ENCODE measurements at regions not wholly inside any gene's neighbourhood (a gene's known extent, or its start where the extent isn't known, plus 50 kb on each side); places are given as distances from the start of the nearest gene placed in this dataset.

GRCh38 chr9:91500509-91501014 lies 76.9 kb upstream of the NFIL3 start:
- Mint-ChIP-seq H3K4me1 (no peaks in the 10 kb centered on the region), H3K27me3 (peaks cover 17% of the 10 kb centered on the region), H3K27ac (no peak overlapping the region), H3K4me3 (no peak overlapping the region), H3K9me3 (ENCODE audit: insufficient read depth) (no peaks in the 10 kb centered on the region)
- H3K36me3 ChIP-seq (replicated peaks in 1 of 2; ENCODE audit: control extremely low read depth in 1 of 2, control insufficient read depth in 1 of 2, extremely low read depth in 1 of 2, insufficient read depth in 2 of 2, low read length in 1 of 2): no peaks in the 10 kb centered on the region
- no peak overlapping the region for H2AFZ ChIP-seq (ENCODE audit: insufficient read depth, low read depth, low read length, poor library complexity, severe bottlenecking)
- 67% methylated on average over 8 of the region's 9 CpGs for WGBS (ENCODE audit: insufficient coverage)
- TF ChIP-seq CTCF (IDR thresholded peaks at IDR 0.05) (no peak), EZH2 (IDR thresholded peaks at IDR 0.05; ENCODE audit: borderline replicate concordance, insufficient read depth, low read depth, low read length, poor library complexity, severe bottlenecking) (no peak)
- no peaks in the 10 kb centered on the region for H3K79me2 ChIP-seq (ENCODE audit: control insufficient read depth, insufficient read depth, low read length)
- H3K9me3 ChIP-seq (ENCODE audit: control extremely low read depth in 1 of 3, control insufficient read depth in 2 of 3, insufficient read depth in 1 of 3, low read length in 2 of 3): peaks cover 0 to 4% (median 0%) of the 10 kb centered on the region in 3 donors
- no peak overlapping the region for H3K27ac ChIP-seq (ENCODE audit: low read length in 2 of 2)
- no peak overlapping the region for H3K4me3 ChIP-seq (ENCODE audit: control extremely low read depth in 1 of 5, extremely low read depth in 1 of 5, insufficient read depth in 1 of 5, low read depth in 2 of 5, low read length in 4 of 5)
- no peak for ATAC-seq (ENCODE audit: low read depth)
- no peak for DNase-seq
- no peaks in the 10 kb centered on the region for H3K4me1 ChIP-seq (ENCODE audit: control insufficient read depth in 2 of 2, insufficient read depth in 2 of 2, low read length in 2 of 2)
- no peaks in the 10 kb centered on the region for H4K20me1 ChIP-seq (ENCODE audit: control insufficient read depth, insufficient read depth, low read length, poor library complexity, severe bottlenecking)
- intact Hi-C loops (cut with micrococcal nuclease): no loop called here
- no peaks in the 10 kb centered on the region for H3K27me3 ChIP-seq (replicated peaks in 1 of 4; ENCODE audit: control extremely low read depth in 1 of 4, control insufficient read depth in 3 of 4, insufficient read depth in 4 of 4, low read length in 3 of 4)
- POLR2A ChIA-PET: no interaction called here
- no peak overlapping the region for H3K9ac ChIP-seq (ENCODE audit: low read length)
- H3K4me2 ChIP-seq (replicated peaks; ENCODE audit: low read depth, low read length, poor library complexity, severe bottlenecking): no peak overlapping the region
- CTCF ChIA-PET: no interaction called here

GRCh38 chr9:91496351-91496750 lies 72.7 kb upstream of the NFIL3 start:
- no peak overlapping the region for H3K27ac Mint-ChIP-seq
- Histone ChIP-seq H3K9me3 (ENCODE audit: control extremely low read depth in 1 of 3, control insufficient read depth in 2 of 3, insufficient read depth in 1 of 3, low read length in 2 of 3) (peaks cover 0 to 4% (median 0%) of the 10 kb centered on the region in 3 donors), H3K27ac (ENCODE audit: low read length in 2 of 2) (no peak overlapping the region), H3K79me2 (ENCODE audit: control insufficient read depth, insufficient read depth, low read length) (no peaks in the 10 kb centered on the region), H4K20me1 (ENCODE audit: control insufficient read depth, insufficient read depth, low read length, poor library complexity, severe bottlenecking) (no peaks in the 10 kb centered on the region), H3K36me3 (replicated peaks in 1 of 2; ENCODE audit: control extremely low read depth in 1 of 2, control insufficient read depth in 1 of 2, extremely low read depth in 1 of 2, insufficient read depth in 2 of 2, low read length in 1 of 2) (no peaks in the 10 kb centered on the region), H3K9ac (ENCODE audit: low read length) (no peak overlapping the region), H3K4me2 (replicated peaks; ENCODE audit: low read depth, low read length, poor library complexity, severe bottlenecking) (no peak overlapping the region), H3K27me3 (replicated peaks in 1 of 4; ENCODE audit: control extremely low read depth in 1 of 4, control insufficient read depth in 3 of 4, insufficient read depth in 4 of 4, low read length in 3 of 4) (no peaks in the 10 kb centered on the region), H2AFZ (ENCODE audit: insufficient read depth, low read depth, low read length, poor library complexity, severe bottlenecking) (no peak overlapping the region), H3K4me3 (ENCODE audit: control extremely low read depth in 1 of 5, extremely low read depth in 1 of 5, insufficient read depth in 1 of 5, low read depth in 2 of 5, low read length in 4 of 5) (no peak overlapping the region), H3K4me1 (ENCODE audit: control insufficient read depth in 2 of 2, insufficient read depth in 2 of 2, low read length in 2 of 2) (no peaks in the 10 kb centered on the region)
- peaks cover 21% of the 10 kb centered on the region for H3K27me3 Mint-ChIP-seq
- no peak for TF ChIP-seq CTCF (IDR thresholded peaks at IDR 0.05)
- TF ChIP-seq EZH2 (IDR thresholded peaks at IDR 0.05; ENCODE audit: borderline replicate concordance, insufficient read depth, low read depth, low read length, poor library complexity, severe bottlenecking): no peak
- POLR2A ChIA-PET: no interaction called here
- H3K4me3 Mint-ChIP-seq: no peak overlapping the region
- H3K9me3 Mint-ChIP-seq (ENCODE audit: insufficient read depth): peaks cover 4% of the 10 kb centered on the region
- CTCF ChIA-PET: no interaction called here
- no peak for ATAC-seq (ENCODE audit: low read depth)
- DNase-seq: no peak
- intact Hi-C loops (cut with micrococcal nuclease): no loop called here
- WGBS (ENCODE audit: insufficient coverage): 87% methylated on average over 7 of the region's 7 CpGs
- no peaks in the 10 kb centered on the region for H3K4me1 Mint-ChIP-seq
